HUES48 (cell line): ENCODE measurements at regions not wholly inside any gene's neighbourhood (a gene's known extent, or its start where the extent isn't known, plus 50 kb on each side); places are given as distances from the start of the nearest gene placed in this dataset.
"Not testable (repeated sequence)": the region's sequence is repeated elsewhere in the genome, so short reads cannot be mapped to it uniquely, and the experiment has no call there.

Experiments used
- H3K27ac ChIP-seq: one replicate; pipeline ENCODE4 v1.7.0; 2013; ENCODE audit warnings: low read depth, low read length, inconsistent platforms
- H3K27me3 ChIP-seq: 2 replicates; pipeline ENCODE4 v1.6.1; 2013; ENCODE audit warnings: mild to moderate bottlenecking, low read length; ENCODE audit not compliant: control insufficient read depth, insufficient read depth
- H3K36me3 ChIP-seq: 2 replicates; pipeline ENCODE4 v1.6.1; 2013; ENCODE audit warnings: low read length; ENCODE audit not compliant: control insufficient read depth, insufficient read depth
- H3K4me1 ChIP-seq: 2 replicates; pipeline ENCODE4 v1.6.1; 2013; ENCODE audit warnings: mild to moderate bottlenecking, low read length; ENCODE audit not compliant: control insufficient read depth, insufficient read depth
- H3K4me3 ChIP-seq: 2 replicates; pipeline ENCODE4 v1.5.1; 2013; ENCODE audit warnings: mild to moderate bottlenecking, low read depth, low read length
- H3K9ac ChIP-seq: 2 replicates; pipeline ENCODE4 v1.6.1; 2013; ENCODE audit warnings: mild to moderate bottlenecking, low read depth, low read length, moderate library complexity
- H3K9me3 ChIP-seq: 2 replicates; pipeline ENCODE4 v1.6.1; 2013; ENCODE audit warnings: low read length; ENCODE audit not compliant: control insufficient read depth, insufficient read depth

DNA sequence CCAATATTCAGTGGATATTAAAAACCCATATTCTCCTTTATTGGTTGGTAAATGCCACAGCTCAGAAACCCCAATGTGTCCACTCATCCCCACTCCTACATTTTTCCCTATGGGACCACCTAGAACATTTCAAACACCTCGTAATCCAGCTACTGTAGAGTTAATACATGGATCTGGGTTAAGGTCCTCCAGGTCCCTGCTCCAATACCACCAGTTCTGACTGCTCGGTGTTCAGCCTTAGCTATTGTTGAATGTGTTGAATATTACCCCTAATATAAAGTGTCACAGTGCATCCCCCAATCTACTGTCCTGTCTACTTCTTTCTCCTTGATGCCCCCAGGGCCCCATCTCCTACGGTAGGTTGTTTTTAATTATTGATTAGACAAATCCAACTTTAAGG is 231.5 kb downstream of the PCSK1 start:
- Histone ChIP-seq H3K9ac (no peak overlapping the region), H3K36me3 (no peaks in the 10 kb centered on the region), H3K27ac (no peak overlapping the region), H3K27me3 (no peaks in the 10 kb centered on the region), H3K9me3 (no peaks in the 10 kb centered on the region), H3K4me3 (no peak overlapping the region), H3K4me1 (no peaks in the 10 kb centered on the region)

DNA sequence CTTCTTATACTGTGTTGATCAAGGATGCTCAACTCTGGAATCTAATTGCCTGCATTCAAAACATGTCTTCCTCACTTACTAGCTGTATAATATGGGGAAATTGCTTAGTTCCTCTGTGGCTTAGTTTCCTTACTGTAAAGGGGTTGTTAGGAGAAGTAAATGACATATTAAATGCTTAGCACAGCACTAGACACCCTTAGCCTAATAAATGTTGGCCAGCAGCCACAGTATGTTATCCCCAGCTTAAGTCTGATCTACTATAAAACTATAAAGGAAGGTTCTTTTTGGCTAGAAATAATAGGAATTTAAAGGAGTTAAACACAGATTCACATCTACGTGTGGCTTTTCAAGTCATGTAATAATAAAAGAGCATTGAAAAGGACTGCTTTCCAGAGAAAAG is 232.4 kb downstream of the PCSK1 start:
- Histone ChIP-seq H3K4me3 (no peak overlapping the region), H3K36me3 (no peaks in the 10 kb centered on the region), H3K9ac (no peak overlapping the region), H3K9me3 (no peaks in the 10 kb centered on the region), H3K4me1 (no peaks in the 10 kb centered on the region), H3K27me3 (no peaks in the 10 kb centered on the region), H3K27ac (no peak overlapping the region)

DNA sequence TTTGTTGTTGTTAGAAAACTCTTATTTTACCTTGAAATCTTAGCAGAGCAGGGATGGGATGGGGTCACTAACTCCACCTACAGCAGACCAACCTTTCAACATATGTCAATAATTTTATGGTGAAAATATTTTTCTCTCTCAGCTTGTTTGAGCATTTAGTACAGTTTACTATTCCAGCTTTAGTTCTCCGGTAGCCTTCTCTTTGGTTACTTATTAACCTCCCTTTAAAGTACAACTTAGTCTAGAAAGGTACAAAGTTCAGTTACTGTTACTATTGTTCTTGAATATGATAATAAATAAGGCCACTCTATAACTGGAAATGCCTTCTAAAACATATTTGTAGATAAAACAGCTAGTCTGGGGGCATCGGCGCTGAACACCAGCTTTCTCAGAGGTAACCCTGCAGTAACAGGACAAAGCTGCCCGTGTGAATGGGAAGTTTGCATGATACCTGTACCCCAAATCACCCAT is 233.3 kb downstream of the PCSK1 start:
- Histone ChIP-seq H3K4me1 (no peaks in the 10 kb centered on the region), H3K4me3 (no peak overlapping the region), H3K9me3 (no peaks in the 10 kb centered on the region), H3K27ac (no peak overlapping the region), H3K36me3 (no peaks in the 10 kb centered on the region), H3K9ac (no peak overlapping the region), H3K27me3 (no peaks in the 10 kb centered on the region)

DNA sequence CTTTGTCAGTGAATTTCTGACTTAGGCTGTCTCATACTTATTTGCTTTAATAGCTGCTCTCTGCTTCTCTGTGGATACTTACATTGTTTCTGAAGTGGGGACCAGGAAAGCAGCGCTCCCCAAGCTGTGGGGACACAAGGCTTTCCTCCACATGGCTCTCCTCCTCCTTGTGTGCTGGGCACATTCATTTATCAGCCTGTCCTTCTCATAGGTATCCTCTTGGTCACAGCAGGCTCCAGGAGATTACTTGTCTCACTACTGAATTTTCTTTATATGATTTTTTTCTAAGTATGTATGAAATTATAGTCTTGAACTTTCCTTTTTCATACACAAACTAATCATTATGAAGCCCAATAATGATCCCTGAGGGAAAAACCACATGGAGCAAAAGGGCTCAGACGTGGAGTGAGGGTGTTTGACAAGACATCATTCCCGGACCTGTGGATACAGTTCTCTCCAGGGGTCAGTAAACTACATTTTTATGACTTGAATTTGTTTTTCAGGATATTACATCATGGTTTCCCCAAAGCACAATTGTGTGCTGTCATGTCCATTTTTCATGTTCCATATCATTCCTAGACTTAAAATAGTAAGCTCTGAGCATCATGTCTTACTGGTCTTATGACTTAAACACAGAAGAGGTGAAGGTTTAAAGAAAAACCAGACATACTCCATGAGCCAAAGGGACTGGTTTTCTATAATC is 234.5 kb downstream of the PCSK1 start:
- Histone ChIP-seq H3K4me1 (no peaks in the 10 kb centered on the region), H3K4me3 (no peak overlapping the region), H3K9ac (no peak overlapping the region), H3K9me3 (no peaks in the 10 kb centered on the region), H3K27me3 (no peaks in the 10 kb centered on the region), H3K27ac (no peak overlapping the region), H3K36me3 (no peaks in the 10 kb centered on the region)

DNA sequence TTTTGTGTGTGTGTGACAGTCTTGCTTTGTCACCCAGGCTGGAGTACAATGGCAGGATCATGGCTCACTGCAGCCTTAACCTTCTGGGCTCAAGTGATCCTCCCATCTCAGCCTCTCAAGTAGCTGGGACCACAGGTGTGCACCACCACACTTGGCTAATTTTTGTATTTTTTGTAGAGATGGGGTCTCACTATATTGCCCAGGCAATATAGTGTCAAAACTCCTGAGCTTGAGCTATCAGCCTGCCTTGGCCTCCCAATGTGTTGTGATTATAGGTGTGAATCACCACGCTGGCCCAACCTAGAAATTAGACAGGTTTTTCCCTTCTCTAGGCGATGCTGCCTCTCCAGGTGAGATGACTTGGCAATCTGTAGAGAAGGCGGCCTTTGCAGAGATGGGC is 235.3 kb downstream of the PCSK1 start:
- not testable (repeated sequence) for H3K36me3 ChIP-seq, H3K4me1 ChIP-seq, H3K9ac ChIP-seq, H3K27ac ChIP-seq, H3K27me3 ChIP-seq, H3K4me3 ChIP-seq, H3K9me3 ChIP-seq

DNA sequence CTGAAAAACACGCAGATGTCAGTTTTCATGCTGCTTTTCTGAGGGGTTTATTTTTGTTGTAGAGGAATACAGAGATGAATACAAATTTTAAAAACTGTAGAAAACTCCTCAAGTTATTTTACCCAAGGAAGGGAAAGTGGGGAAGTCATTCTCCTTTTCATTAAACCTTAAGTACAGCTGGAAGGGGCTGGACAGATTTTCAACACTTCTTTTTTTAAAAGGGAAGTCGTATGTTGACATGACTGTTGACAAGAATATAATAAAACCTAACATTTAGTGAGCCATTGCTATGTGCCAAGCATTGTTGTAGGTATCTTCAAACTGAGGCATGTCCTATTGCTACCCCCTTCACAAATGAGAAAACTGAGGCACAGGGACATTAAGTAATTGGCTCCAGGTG is 235.7 kb upstream of the ELL2 start:
- Histone ChIP-seq H3K36me3 (no peaks in the 10 kb centered on the region), H3K9me3 (no peaks in the 10 kb centered on the region), H3K4me3 (no peak overlapping the region), H3K27ac (no peak overlapping the region), H3K9ac (no peak overlapping the region), H3K27me3 (no peaks in the 10 kb centered on the region), H3K4me1 (no peaks in the 10 kb centered on the region)

DNA sequence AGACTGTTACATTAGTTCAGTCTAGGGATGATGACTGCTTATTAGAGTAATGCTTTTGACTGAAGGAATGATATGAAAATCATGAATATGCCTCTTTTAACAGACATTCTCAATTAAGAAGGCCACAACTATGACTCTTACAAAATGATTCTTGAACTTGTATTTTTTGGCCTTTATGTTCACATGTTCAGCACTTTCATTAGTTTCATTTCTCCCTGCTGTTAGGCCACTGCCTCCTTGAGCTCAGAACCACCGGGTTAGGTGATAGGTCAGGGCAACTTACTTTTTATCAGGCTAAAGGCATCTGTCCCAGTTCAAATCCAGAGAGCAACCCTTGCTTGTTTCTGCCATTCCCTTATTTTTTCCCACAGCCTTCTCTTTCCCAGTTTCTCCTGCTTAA is 235.2 kb upstream of the ELL2 start:
- no peaks in the 10 kb centered on the region for H3K27me3 ChIP-seq

DNA sequence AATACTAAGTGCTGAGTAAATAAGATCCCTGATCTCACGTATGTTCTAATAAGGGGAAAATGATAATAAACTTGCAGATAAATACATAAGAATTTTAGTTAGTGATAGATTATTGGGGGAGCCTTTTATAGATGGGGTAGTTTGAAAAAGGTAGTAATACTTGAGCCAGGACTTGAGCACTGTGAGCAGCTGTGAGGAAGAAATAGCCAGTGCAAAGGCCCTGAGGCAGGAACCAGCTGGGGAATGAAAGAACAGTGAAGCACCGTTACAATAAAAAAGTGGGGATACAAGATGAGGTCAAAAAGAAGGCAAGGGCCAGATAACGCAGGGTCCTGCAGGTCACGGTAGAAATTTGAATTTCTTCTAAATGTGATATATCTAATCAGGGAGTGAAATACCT is 234.8 kb upstream of the ELL2 start:
- no peak overlapping the region for H3K27ac ChIP-seq
- no peaks in the 10 kb centered on the region for H3K36me3 ChIP-seq
- H3K9me3 ChIP-seq = no peaks in the 10 kb centered on the region
- H3K9ac ChIP-seq = no peak overlapping the region
- H3K4me1 ChIP-seq = no peaks in the 10 kb centered on the region
- H3K4me3 ChIP-seq = no peak overlapping the region
- H3K27me3 ChIP-seq = no peaks in the 10 kb centered on the region

More for the DNA sequence above, 235.2 kb upstream of the ELL2 start:
- Histone ChIP-seq H3K27ac (no peak overlapping the region), H3K4me3 (no peak overlapping the region), H3K36me3 (no peaks in the 10 kb centered on the region), H3K9me3 (no peaks in the 10 kb centered on the region), H3K4me1 (no peaks in the 10 kb centered on the region), H3K9ac (no peak overlapping the region)

DNA sequence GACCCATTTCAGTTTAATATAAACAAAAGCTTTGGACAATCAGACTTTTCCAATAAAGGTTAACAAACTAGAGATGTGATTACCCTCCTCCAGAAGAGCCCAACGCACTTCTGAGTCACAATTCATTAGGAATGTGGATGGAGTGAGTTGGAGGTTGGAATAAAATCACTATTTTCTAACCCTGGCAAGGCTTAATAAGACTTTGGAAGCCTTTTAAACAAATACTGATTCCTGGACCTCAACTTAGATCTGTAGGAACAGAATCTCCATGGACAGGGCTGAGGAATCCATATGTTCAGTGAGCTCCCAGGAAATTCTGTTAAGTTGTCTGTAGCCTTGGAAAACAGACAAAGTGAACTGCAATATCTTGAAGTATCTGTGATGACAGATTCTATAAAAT is 233.5 kb upstream of the ELL2 start:
- H3K4me3 ChIP-seq = no peak overlapping the region
- no peaks in the 10 kb centered on the region for H3K9me3 ChIP-seq
- peaks cover 3% of the 10 kb centered on the region for H3K4me1 ChIP-seq
- H3K27ac ChIP-seq = no peak overlapping the region
- H3K36me3 ChIP-seq = no peaks in the 10 kb centered on the region
- no peaks in the 10 kb centered on the region for H3K27me3 ChIP-seq
- H3K9ac ChIP-seq = no peak overlapping the region

DNA sequence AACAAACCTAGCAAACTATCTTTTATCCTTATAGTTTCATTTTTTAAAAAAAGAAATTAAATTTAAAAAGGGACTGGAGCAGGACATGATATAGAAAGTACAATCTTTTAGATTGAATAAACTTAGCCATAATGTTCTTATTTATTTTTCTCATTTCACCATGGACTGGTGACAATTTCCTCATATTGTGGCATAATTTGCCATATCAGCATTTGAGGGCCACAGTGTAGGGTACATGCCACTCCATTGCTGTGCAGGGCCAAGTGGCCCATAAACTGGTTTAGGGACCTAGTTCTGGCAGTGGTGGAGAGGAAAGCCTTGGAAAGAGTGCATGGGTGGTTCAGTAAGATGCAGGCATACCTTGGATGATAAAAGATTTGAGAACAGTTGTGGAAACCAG is 232.9 kb upstream of the ELL2 start:
- Histone ChIP-seq H3K4me1 (peaks cover 8% of the 10 kb centered on the region), H3K9ac (no peak overlapping the region), H3K9me3 (no peaks in the 10 kb centered on the region), H3K27ac (no peak overlapping the region), H3K27me3 (no peaks in the 10 kb centered on the region), H3K36me3 (no peaks in the 10 kb centered on the region), H3K4me3 (no peak overlapping the region)

DNA sequence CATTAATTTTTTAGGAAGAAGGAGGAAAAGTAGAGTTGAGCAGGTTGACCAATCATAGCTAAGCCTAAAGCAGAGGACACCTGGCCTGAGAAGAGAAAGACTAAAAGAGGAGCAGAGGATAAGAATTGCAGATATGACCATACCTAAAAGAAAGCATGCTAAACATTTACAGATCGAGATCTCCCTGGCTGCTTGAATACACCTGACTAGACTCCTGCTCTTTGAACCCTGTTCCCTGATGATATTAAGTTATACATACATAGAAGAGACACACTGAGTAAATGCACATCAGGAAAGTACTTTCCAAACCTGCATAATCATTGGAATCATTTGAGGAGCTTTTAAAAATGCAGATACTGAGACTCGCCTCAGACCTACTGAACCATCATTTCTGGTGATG is 232.3 kb upstream of the ELL2 start:
- Histone ChIP-seq H3K27ac (no peak overlapping the region), H3K36me3 (no peaks in the 10 kb centered on the region), H3K4me3 (no peak overlapping the region), H3K9ac (no peak overlapping the region), H3K9me3 (no peaks in the 10 kb centered on the region), H3K27me3 (no peaks in the 10 kb centered on the region), H3K4me1 (peaks cover 8% of the 10 kb centered on the region)
